CD4-positive, alpha-beta T cell treated with Interleukin-17A for 4 hours (primary cell): ENCODE measurements at regions not wholly inside any gene's neighbourhood (a gene's known extent, or its start where the extent isn't known, plus 50 kb on each side); places are given as distances from the start of the nearest gene placed in this dataset.
"Not testable (repeated sequence)": the region's sequence is repeated elsewhere in the genome, so short reads cannot be mapped to it uniquely, and the experiment has no call there.

ENCODE experiments used
- DNase-seq: peaks from one replicate; pipeline ENCODE4 v3.0.0-alpha.2; 2020; ENCODE audit warnings: mixed read lengths

- no peak for DNase-seq
These were observed 81.0 kb upstream of the NDUFV2 start for GRCh38 chr18:9021458-9021857.

- no peak for DNase-seq
These were observed 79.9 kb upstream of the NDUFV2 start for GRCh38 chr18:9022397-9023155.

GRCh38 chr18:9024031-9024646 is 78.4 kb upstream of the NDUFV2 start:
- not testable (repeated sequence) for DNase-seq

GRCh38 chr18:9025091-9025838 is 77.2 kb upstream of the NDUFV2 start:
- no peak for DNase-seq

- DNase-seq: no peak
These were observed 73.4 kb upstream of the NDUFV2 start for GRCh38 chr18:9029131-9029530.

- no peak for DNase-seq
These were observed 70.0 kb upstream of the NDUFV2 start for GRCh38 chr18:9032519-9032918.

GRCh38 chr18:9038277-9038871 is 64.1 kb upstream of the NDUFV2 start:
- no peak for DNase-seq

- no peak for DNase-seq
These were observed 62.9 kb upstream of the NDUFV2 start for GRCh38 chr18:9039441-9040071.

GRCh38 chr18:9042766-9043481 is 59.6 kb upstream of the NDUFV2 start:
- DNase-seq: no peak

GRCh38 chr18:9043581-9043980 is 58.9 kb upstream of the NDUFV2 start:
- no peak for DNase-seq

- DNase-seq: no peak
These were observed 54.8 kb upstream of the NDUFV2 start for GRCh38 chr18:9047715-9048114.

- DNase-seq: no peak
These were observed 54.3 kb upstream of the NDUFV2 start for GRCh38 chr18:9048236-9048635.

GRCh38 chr18:9048808-9049494 is 53.5 kb upstream of the NDUFV2 start:
- DNase-seq: no peak

GRCh38 chr18:9049495-9049809 is 53.0 kb upstream of the NDUFV2 start:
- DNase-seq: no peak

- DNase-seq: not testable (repeated sequence)
These were observed 51.7 kb upstream of the NDUFV2 start for GRCh38 chr18:9050628-9051284.
